H1 (cell line): ENCODE measurements at regions not wholly inside any gene's neighbourhood (a gene's known extent, or its start where the extent isn't known, plus 50 kb on each side); places are given as distances from the start of the nearest gene placed in this dataset.

Experiments used
- CTCF ChIA-PET: fragments of 300-600 bp; sonication (Branson Sonifier 250); formaldehyde crosslinking; loops from one replicate; lab custom pipeline; 2021; ENCODE audit not compliant: partially characterized antibody; lab: Charles Lee
- POLR2A ChIA-PET: fragments of 300-600 bp; sonication (Branson Sonifier 250); formaldehyde crosslinking; loops from one replicate; lab custom pipeline; 2021; ENCODE audit warnings: inconsistent platforms; ENCODE audit not compliant: partially characterized antibody; lab: Charles Lee
- DNase-seq, 2 experiments: peaks; one replicate each; pipeline versions ENCODE4 v3.0.0 to v3.0.0-alpha.2; 2010 to 2022; ENCODE audit warnings: low spot score in 2 of 2, low read depth in 1 of 2, mixed read lengths in 1 of 2
- FAIRE-seq: peaks from 2 replicates; lab custom pipeline; 2011; peaks lifted over from hg19 to GRCh38; lab: Jason Lieb, UNC
- H2AFZ ChIP-seq: 2 replicates; pipeline ENCODE4 v1.8.1; 2012; ENCODE audit warnings: low read length, inconsistent platforms
- H2AK5ac ChIP-seq: 2 replicates; pipeline ENCODE4 v1.6.1; 2013; ENCODE audit warnings: low read depth, low read length
- H2BK120ac ChIP-seq: replicated peaks from 2 replicates; pipeline ENCODE3; 2013; ENCODE audit warnings: low read depth, low read length, inconsistent platforms
- H2BK12ac ChIP-seq: 2 replicates; pipeline ENCODE4 v1.6.1; 2013; ENCODE audit warnings: low read depth, low read length
- H2BK15ac ChIP-seq: 2 replicates; pipeline ENCODE4 v1.6.1; 2013; ENCODE audit warnings: low read length
- H2BK20ac ChIP-seq: 2 replicates; pipeline ENCODE4 v1.6.1; 2013; ENCODE audit warnings: low read length
- H2BK5ac ChIP-seq: 2 replicates; pipeline ENCODE4 v1.6.1; 2013; ENCODE audit warnings: low read depth, low read length
- H3K14ac ChIP-seq: 2 replicates; pipeline ENCODE4 v1.6.1; 2013; ENCODE audit warnings: inconsistent platforms; ENCODE audit not compliant: insufficient read length
- H3K18ac ChIP-seq: 2 replicates; pipeline ENCODE4 v1.6.1; 2013; ENCODE audit warnings: low read length; ENCODE audit errors: extremely low read depth
- H3K23ac ChIP-seq: 2 replicates; pipeline ENCODE4 v1.6.1; 2013; ENCODE audit warnings: inconsistent platforms; ENCODE audit not compliant: insufficient read length
- H3K23me2 ChIP-seq: 2 replicates; pipeline ENCODE4 v1.6.1; 2013; ENCODE audit warnings: low read depth, low read length
- H3K27ac ChIP-seq: 2 replicates; pipeline ENCODE4 v1.6.1; 2011; ENCODE audit warnings: low read depth, low read length, inconsistent platforms
- H3K27me3 ChIP-seq, 4 experiments: replicated peaks in 1 of 4; 1 replicate in 1 of 4; 2 replicates in 3 of 4; pipeline versions ENCODE4 v1.6.1 to v1.8.1; 2011 to 2013; ENCODE audit warnings: low read length in 3 of 4, mild to moderate bottlenecking in 3 of 4, inconsistent platforms in 2 of 4, mixed read lengths in 2 of 4, moderate library complexity in 1 of 4; ENCODE audit not compliant: control insufficient read depth in 3 of 4, insufficient read depth in 3 of 4; ENCODE audit errors: extremely low read depth in 1 of 4
- H3K36me3 ChIP-seq, 4 experiments: 2 replicates each; pipeline versions ENCODE4 v1.6.1 to v1.8.1; 2011 to 2013; ENCODE audit warnings: mild to moderate bottlenecking in 4 of 4, low read length in 3 of 4, moderate library complexity in 2 of 4, control low read depth in 1 of 4, inconsistent platforms in 1 of 4; ENCODE audit not compliant: insufficient read depth in 4 of 4, control insufficient read depth in 2 of 4
- H3K4ac ChIP-seq: replicated peaks from 2 replicates; pipeline ENCODE3; 2013; ENCODE audit warnings: low read length, low read depth, mixed read lengths, inconsistent platforms; ENCODE audit not compliant: insufficient read length
- H3K4me1 ChIP-seq, 4 experiments: replicated peaks in 1 of 4; 1 replicate in 1 of 4; 2 replicates in 3 of 4; pipeline versions ENCODE4 v1.6.1 to v1.8.1; 2011 to 2013; ENCODE audit warnings: low read length in 3 of 4, inconsistent platforms in 2 of 4, mixed read lengths in 1 of 4; ENCODE audit not compliant: insufficient read depth in 4 of 4, control insufficient read depth in 3 of 4
- H3K4me2 ChIP-seq, 2 experiments: 2 replicates each; pipeline versions ENCODE4 v1.6.1 to v1.8.1; 2011 to 2013; ENCODE audit warnings: low read depth in 2 of 2, low read length in 2 of 2, control low read depth in 1 of 2, inconsistent platforms in 1 of 2, mild to moderate bottlenecking in 1 of 2; ENCODE audit not compliant: insufficient read depth in 1 of 2
- H3K4me3 ChIP-seq, 4 experiments: fragments of 200-600, 300-600 bp in 1 of 4; sonication (generic), shearing (Covaris generic), sonication (Bioruptor Twin) in 1 of 4; 2 replicates each; pipeline versions ENCODE4 v1.5.1 to v1.8.1; 2011 to 2016; ENCODE audit warnings: low read length in 4 of 4, low read depth in 3 of 4, control low read depth in 2 of 4, inconsistent platforms in 2 of 4, mild to moderate bottlenecking in 2 of 4, mixed read lengths in 1 of 4, moderate library complexity in 1 of 4; ENCODE audit not compliant: insufficient read depth in 2 of 4; ENCODE audit errors: extremely low read depth in 1 of 4
- H3K56ac ChIP-seq: replicated peaks from 2 replicates; pipeline ENCODE3; 2013; ENCODE audit warnings: low read depth, mild to moderate bottlenecking, mixed read lengths, low read length, inconsistent platforms; ENCODE audit not compliant: insufficient read length
- H3K79me1 ChIP-seq: 2 replicates; pipeline ENCODE4 v1.6.1; 2013; ENCODE audit warnings: low read depth, low read length, control low read depth
- H3K79me2 ChIP-seq, 2 experiments: 2 replicates each; pipeline versions ENCODE4 v1.6.1 to v1.8.1; 2012 to 2013; ENCODE audit warnings: low read length in 2 of 2, mild to moderate bottlenecking in 2 of 2, inconsistent platforms in 1 of 2; ENCODE audit not compliant: insufficient read depth in 2 of 2, control insufficient read depth in 1 of 2
- H3K9ac ChIP-seq, 4 experiments: replicated peaks in 1 of 4; 1 replicate in 1 of 4; 2 replicates in 3 of 4; pipeline versions ENCODE4 v1.6.1 to v1.8.1; 2011 to 2013; ENCODE audit warnings: low read depth in 3 of 4, low read length in 3 of 4, control low read depth in 2 of 4, mild to moderate bottlenecking in 2 of 4, moderate library complexity in 2 of 4, inconsistent platforms in 1 of 4; ENCODE audit errors: extremely low read depth in 1 of 4
- H3K9me3 ChIP-seq, 2 experiments: 2 replicates each; pipeline versions ENCODE4 v1.6.1 to v1.8.1; 2012 to 2013; ENCODE audit warnings: mild to moderate bottlenecking in 2 of 2, moderate library complexity in 2 of 2, control low read depth in 1 of 2, inconsistent platforms in 1 of 2, low read depth in 1 of 2, low read length in 1 of 2, mixed read lengths in 1 of 2; ENCODE audit not compliant: insufficient read depth in 2 of 2
- H4K20me1 ChIP-seq, 2 experiments: replicated peaks in 1 of 2; 2 replicates each; pipeline versions ENCODE3 to v1.8.1; 2011 to 2013; ENCODE audit warnings: inconsistent platforms in 2 of 2, low read length in 2 of 2, mild to moderate bottlenecking in 1 of 2; ENCODE audit not compliant: insufficient read depth in 2 of 2, control insufficient read depth in 1 of 2
- H4K5ac ChIP-seq: 2 replicates; pipeline ENCODE4 v1.6.1; 2013; ENCODE audit warnings: low read length, low read depth, mixed read lengths, inconsistent platforms; ENCODE audit not compliant: insufficient read length
- H4K8ac ChIP-seq: 2 replicates; pipeline ENCODE4 v1.8.0; 2013; ENCODE audit warnings: mild to moderate bottlenecking, moderate library complexity, low read length, inconsistent platforms; ENCODE audit not compliant: insufficient read depth; ENCODE audit errors: extremely low read depth
- H4K91ac ChIP-seq: replicated peaks from 2 replicates; pipeline ENCODE3; 2013; ENCODE audit warnings: low read length, mixed read lengths, inconsistent platforms; ENCODE audit not compliant: insufficient read length
- RXRA ChIP-seq: IDR thresholded peaks from 2 replicates; pipeline ENCODE4 v1.6.1; 2011; ENCODE audit warnings: low read depth, mild to moderate bottlenecking, low read length, moderate library complexity; ENCODE audit not compliant: insufficient read depth
- WGBS, 2 experiments: shearing (Covaris generic) in 1 of 2; methylation state at CpG; one replicate each; pipeline versions ENCODE4 v1.1.6 to v1.1.7; 2013 to 2015; ENCODE audit warnings: low lambda C conversion rate in 2 of 2, mixed read lengths in 2 of 2, inconsistent platforms in 1 of 2, low coverage in 1 of 2, missing lambda C conversion rate in 1 of 2; ENCODE audit not compliant: insufficient replicate concordance in 2 of 2, insufficient coverage in 1 of 2, insufficient read length in 1 of 2; ENCODE audit errors: extremely low coverage in 1 of 2, missing lambda C conversion rate in 1 of 2; 5-methylcytosine and 5-hydroxymethylcytosine counted together

- POLR2A ChIA-PET = no interaction called here
- Histone ChIP-seq H4K5ac (no peak overlapping the region), H3K79me1 (no peaks in the 10 kb centered on the region), H4K8ac (no peak overlapping the region; the same call in 1 of the 2 replicates), H3K4me1 (no peaks in the 10 kb centered on the region), H3K56ac (no peak overlapping the region), H3K14ac (no peak overlapping the region), H3K27ac (no peak overlapping the region), H2BK5ac (no peak overlapping the region), H2AFZ (no peak overlapping the region), H3K4me2 (no peak overlapping the region), H2BK12ac (0 out of 2 replicates have a peak overlapping the region, but pooled peaks have one; percentile 18), H3K23me2 (no peaks in the 10 kb centered on the region), H3K4me3 (no peak overlapping the region), H3K4ac (no peak overlapping the region), H2BK120ac (no peak overlapping the region), H2AK5ac (no peak overlapping the region), H3K9ac (no peak overlapping the region), H3K27me3 (no peaks in the 10 kb centered on the region; a peak in 1 of 7 replicates), H4K91ac (no peak overlapping the region), H3K36me3 (no peaks in the 10 kb centered on the region), H3K23ac (no peak overlapping the region), H3K18ac (no peak overlapping the region), H4K20me1 (no peaks in the 10 kb centered on the region), H2BK20ac (no peak overlapping the region), H3K79me2 (no peaks in the 10 kb centered on the region), H3K9me3 (no peaks in the 10 kb centered on the region), H2BK15ac (no peak overlapping the region)
- no peak for FAIRE-seq
- CTCF ChIA-PET = interaction anchor here (1.4 to 2.4 kb wide), 3 partner anchors 9 to 251 kb away, joined by 4 to 6 read pairs (median 5); no protein-coding TSS in a partner anchor
- DNase-seq = no peak
- 90% methylated on average over 5 of the region's 6 CpGs; no CpG with 5 or more reads in 1 of the 2 experiments for WGBS, 2 experiments
- no peak for TF ChIP-seq RXRA
These were observed 94.2 kb downstream of the TFAP2C start for GRCh38 chr20:56723331-56723730.
